SK-N-SH treated with all-trans-retinoic acid at 6 μM for 48 hours (cell line): ENCODE measurements at regions not wholly inside any gene's neighbourhood (a gene's known extent, or its start where the extent isn't known, plus 50 kb on each side); places are given as distances from the start of the nearest gene placed in this dataset.

ENCODE experiments used
- PATZ1 ChIP-seq: fragments of 250-450 bp; sonication (Bioruptor Pico); IDR thresholded peaks from 2 replicates; pipeline ENCODE4 v1.8.0; 2020; ENCODE audit warnings: mild to moderate bottlenecking, moderate library complexity, borderline replicate concordance
- TOX ChIP-seq: fragments of 250-450 bp; sonication (Bioruptor Pico); IDR thresholded peaks from 2 replicates; pipeline ENCODE4 v1.8.0; 2021; ENCODE audit warnings: mild to moderate bottlenecking, moderate library complexity, borderline replicate concordance

GRCh38 chr3:180280555-180280954 is 243.8 kb upstream of the PEX5L start:
- no peak for TF ChIP-seq PATZ1 (CRISPR knock-in tag)
- TF ChIP-seq TOX (CRISPR knock-in tag) = no peak
